Adipocyte (in vitro differentiated cells): ENCODE measurements at regions not wholly inside any gene's neighbourhood (a gene's known extent, or its start where the extent isn't known, plus 50 kb on each side); places are given as distances from the start of the nearest gene placed in this dataset.

Experiments
- DNase-seq: peaks from one replicate; pipeline ENCODE4 v3.0.0-alpha.2; 2015; ENCODE audit warnings: low read depth
- H3K27me3 ChIP-seq: replicated peaks from 2 replicates; pipeline ENCODE4 v1.7.0; 2013; ENCODE audit warnings: mild to moderate bottlenecking, low read length, moderate library complexity; ENCODE audit not compliant: control insufficient read depth, insufficient read depth
- H3K36me3 ChIP-seq: 2 replicates; pipeline ENCODE4 v1.7.0; 2013; ENCODE audit warnings: low read length, mild to moderate bottlenecking, moderate library complexity; ENCODE audit not compliant: control insufficient read depth, insufficient read depth, severe bottlenecking
- H3K4me1 ChIP-seq: 2 replicates; pipeline ENCODE4 v1.7.0; 2013; ENCODE audit warnings: mild to moderate bottlenecking, low read length, moderate library complexity; ENCODE audit not compliant: control insufficient read depth, insufficient read depth
- H3K4me3 ChIP-seq: 2 replicates; pipeline ENCODE4 v1.7.0; 2013; ENCODE audit warnings: mild to moderate bottlenecking, low read length, moderate library complexity
- H3K9ac ChIP-seq: 2 replicates; pipeline ENCODE4 v1.7.0; 2013; ENCODE audit warnings: mild to moderate bottlenecking, low read length, moderate library complexity
- H3K9me3 ChIP-seq: 2 replicates; pipeline ENCODE4 v1.7.0; 2013; ENCODE audit warnings: mild to moderate bottlenecking, low read length, moderate library complexity; ENCODE audit not compliant: control insufficient read depth

DNA sequence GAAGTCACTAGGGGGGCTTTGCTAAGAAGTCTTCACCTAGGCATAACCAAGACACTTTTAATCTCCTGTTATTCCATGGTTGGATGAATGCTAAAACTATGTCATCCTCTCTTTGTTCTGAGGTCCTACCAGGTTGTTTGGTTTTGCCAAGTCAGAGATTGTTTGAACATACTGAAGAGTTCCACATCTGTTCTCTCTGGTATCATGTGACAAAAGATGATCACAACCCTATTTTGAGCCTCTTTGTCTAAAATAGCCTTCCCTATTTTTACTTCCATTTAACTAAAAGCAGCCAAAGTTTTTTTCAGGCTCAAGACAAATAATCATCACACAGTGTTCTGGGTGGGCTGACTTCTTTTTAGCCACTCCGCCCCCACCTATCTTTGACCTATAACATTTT lies 218.4 kb upstream of the LMCD1 start:
- H3K4me1 ChIP-seq, result peaks cover 15% of the 10 kb centered on the region
- no peaks in the 10 kb centered on the region for H3K9me3 ChIP-seq
- no peak for DNase-seq
- H3K36me3 ChIP-seq, result no peaks in the 10 kb centered on the region
- H3K4me3 ChIP-seq, result no peak overlapping the region
- H3K9ac ChIP-seq, result no peak overlapping the region
- peaks cover 7% of the 10 kb centered on the region for H3K27me3 ChIP-seq

DNA sequence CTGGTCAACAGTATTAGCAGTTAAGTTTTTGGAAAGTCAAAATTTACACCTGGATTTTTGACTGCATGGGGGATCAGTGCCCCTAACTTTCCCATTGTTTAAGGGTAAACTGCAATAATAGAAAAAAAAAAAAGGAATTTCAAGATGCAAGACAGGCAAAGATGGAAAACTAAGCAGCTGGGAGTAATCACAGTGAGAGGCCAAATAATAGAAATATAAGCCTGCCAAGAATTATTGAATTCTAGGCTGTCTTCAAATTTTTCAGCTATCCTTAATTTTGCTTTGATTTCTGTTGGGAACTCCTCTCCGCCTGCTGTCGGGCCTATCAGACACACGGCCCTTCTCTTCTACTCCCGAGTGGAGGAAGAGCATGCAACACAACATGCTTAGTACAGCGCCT lies 215.5 kb upstream of the LMCD1 start:
- no peak for DNase-seq

DNA sequence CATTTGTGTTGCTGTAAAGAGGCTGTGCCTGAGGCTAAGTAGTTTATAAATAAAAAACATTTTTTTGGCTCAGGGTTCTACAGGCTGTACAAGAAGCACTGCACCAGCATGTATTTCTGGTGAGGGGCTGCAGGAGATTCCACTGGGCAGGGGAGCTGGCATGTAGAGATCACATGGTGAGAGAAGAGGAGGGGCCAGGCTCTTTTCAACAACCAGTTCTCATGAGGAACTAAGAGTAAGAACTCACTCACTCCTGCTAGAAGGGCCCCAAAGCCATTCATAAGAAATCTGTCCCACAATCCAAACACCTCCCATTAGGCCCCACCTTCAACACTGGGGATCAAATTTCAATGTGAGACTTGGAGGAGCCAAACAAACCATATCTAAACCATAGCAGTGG lies 214.9 kb upstream of the LMCD1 start:
- H3K36me3 ChIP-seq, result no peaks in the 10 kb centered on the region
- no peaks in the 10 kb centered on the region for H3K27me3 ChIP-seq
- H3K4me3 ChIP-seq, result no peak overlapping the region
- H3K9me3 ChIP-seq, result no peaks in the 10 kb centered on the region
- no peak overlapping the region for H3K9ac ChIP-seq
- H3K4me1 ChIP-seq, result peaks cover 15% of the 10 kb centered on the region
- no peak for DNase-seq

More for the DNA sequence above, 215.5 kb upstream of the LMCD1 start:
- H3K9me3 ChIP-seq, result no peaks in the 10 kb centered on the region
- H3K4me3 ChIP-seq, result no peak overlapping the region
- H3K9ac ChIP-seq, result no peak overlapping the region
- no peaks in the 10 kb centered on the region for H3K27me3 ChIP-seq
- peaks cover 15% of the 10 kb centered on the region for H3K4me1 ChIP-seq
- no peaks in the 10 kb centered on the region for H3K36me3 ChIP-seq

DNA sequence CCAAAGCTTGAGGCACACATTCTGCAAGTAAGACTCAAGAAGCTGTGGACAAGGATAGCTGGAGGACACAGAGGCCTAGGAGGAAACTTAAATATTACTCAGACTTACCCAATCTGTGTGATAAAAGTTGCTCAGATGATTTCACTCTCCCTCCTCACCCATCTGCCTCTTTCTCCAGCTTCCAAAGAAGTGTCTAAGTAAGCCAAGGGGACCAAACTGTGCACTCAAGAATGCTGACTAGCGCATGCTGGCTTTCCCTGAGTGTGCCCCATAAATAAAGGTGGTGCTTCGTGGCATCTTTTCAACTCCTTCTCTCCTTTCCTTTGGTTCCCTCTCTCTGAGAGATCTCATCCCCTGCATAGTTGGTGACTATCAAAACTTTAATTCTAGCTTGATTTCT lies 211.0 kb upstream of the LMCD1 start:
- H3K4me3 ChIP-seq, result no peak overlapping the region
- H3K36me3 ChIP-seq, result no peaks in the 10 kb centered on the region
- H3K9me3 ChIP-seq, result no peaks in the 10 kb centered on the region
- no peak for DNase-seq
- no peak overlapping the region for H3K9ac ChIP-seq
- H3K27me3 ChIP-seq, result no peaks in the 10 kb centered on the region
- H3K4me1 ChIP-seq, result no peaks in the 10 kb centered on the region

- Histone ChIP-seq H3K9me3 (no peaks in the 10 kb centered on the region), H3K27me3 (no peaks in the 10 kb centered on the region), H3K4me1 (no peaks in the 10 kb centered on the region), H3K4me3 (no peak overlapping the region), H3K36me3 (no peaks in the 10 kb centered on the region), H3K9ac (no peak overlapping the region)
- DNase-seq, result no peak
These were observed 205.2 kb upstream of the LMCD1 start for GRCh38 chr3:8296461-8296860.

GRCh38 chr3:8298021-8298954 lies 203.3 kb upstream of the LMCD1 start:
- Histone ChIP-seq H3K4me1 (no peaks in the 10 kb centered on the region), H3K27me3 (no peaks in the 10 kb centered on the region), H3K4me3 (no peak overlapping the region), H3K9me3 (no peaks in the 10 kb centered on the region), H3K36me3 (no peaks in the 10 kb centered on the region), H3K9ac (no peak overlapping the region)
- no peak for DNase-seq

DNA sequence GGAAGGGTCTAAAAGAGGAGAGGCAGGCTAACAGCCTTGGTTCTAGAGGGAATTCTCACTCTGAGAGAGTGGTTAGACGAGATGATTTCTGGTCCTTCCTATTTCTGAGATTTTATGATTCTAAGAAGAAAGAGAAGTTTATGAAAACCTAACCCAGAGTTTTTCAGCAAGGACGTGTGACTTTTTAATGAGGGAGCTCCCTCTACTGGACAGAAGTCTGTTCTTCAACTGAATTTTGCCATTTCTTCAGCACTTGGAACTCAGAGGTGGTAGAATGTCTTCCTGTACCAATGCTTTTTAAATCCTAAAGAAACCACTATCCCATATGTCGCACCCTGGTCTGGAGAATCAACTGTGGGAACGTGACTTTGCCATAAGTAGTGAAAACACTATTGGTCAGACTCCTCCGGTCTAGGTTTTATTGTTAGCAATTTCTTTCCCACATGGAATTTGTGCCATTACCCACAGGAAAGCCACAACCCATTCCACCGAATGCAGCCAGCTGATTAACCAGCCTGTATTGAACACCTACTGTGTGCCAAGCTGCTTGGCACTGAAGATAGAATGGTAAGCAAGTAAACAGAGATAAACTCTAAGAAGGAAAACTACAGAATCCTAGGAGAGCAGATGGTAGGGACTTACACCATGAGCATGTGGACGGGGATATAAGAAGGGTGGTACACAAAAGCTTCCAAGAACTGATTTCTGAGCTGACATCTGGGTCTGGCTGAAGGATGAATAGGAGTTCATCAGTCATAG lies 199.5 kb upstream of the LMCD1 start:
- H3K36me3 ChIP-seq, result no peaks in the 10 kb centered on the region
- H3K4me3 ChIP-seq, result no peak overlapping the region
- H3K27me3 ChIP-seq, result no peaks in the 10 kb centered on the region
- no peak overlapping the region for H3K9ac ChIP-seq
- no peaks in the 10 kb centered on the region for H3K9me3 ChIP-seq
- peak; percentile 82 for DNase-seq
- H3K4me1 ChIP-seq, result no peaks in the 10 kb centered on the region

- no peak for DNase-seq
- H3K27me3 ChIP-seq, result no peaks in the 10 kb centered on the region
- no peak overlapping the region for H3K9ac ChIP-seq
- no peak overlapping the region for H3K4me3 ChIP-seq
- no peaks in the 10 kb centered on the region for H3K9me3 ChIP-seq
- H3K4me1 ChIP-seq, result no peaks in the 10 kb centered on the region
- H3K36me3 ChIP-seq, result no peaks in the 10 kb centered on the region
These were observed 198.2 kb upstream of the LMCD1 start for GRCh38 chr3:8303466-8303865.

DNA sequence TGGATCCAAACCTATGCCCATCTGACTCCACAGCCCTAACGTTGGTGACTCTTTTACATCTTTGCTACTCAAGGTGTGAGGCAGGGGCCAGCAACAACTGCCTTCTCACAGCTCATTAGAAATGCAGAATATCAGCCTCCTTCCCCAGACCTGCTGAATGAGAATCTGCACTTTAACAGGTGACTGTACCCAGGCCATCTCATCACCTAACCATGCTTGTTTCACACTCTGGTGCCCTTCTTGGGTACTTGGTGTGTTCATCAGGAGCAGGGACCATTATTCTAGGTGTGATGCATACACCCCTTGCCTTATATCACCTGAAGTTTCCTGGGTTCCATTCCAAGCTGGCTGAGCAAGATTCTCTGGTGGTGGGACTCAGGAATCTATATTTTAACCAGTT lies 196.3 kb upstream of the LMCD1 start:
- no peak for DNase-seq
- no peak overlapping the region for H3K9ac ChIP-seq
- no peak overlapping the region for H3K4me3 ChIP-seq
- H3K4me1 ChIP-seq, result no peaks in the 10 kb centered on the region
- peaks cover 5% of the 10 kb centered on the region for H3K9me3 ChIP-seq
- no peaks in the 10 kb centered on the region for H3K27me3 ChIP-seq
- no peaks in the 10 kb centered on the region for H3K36me3 ChIP-seq

DNA sequence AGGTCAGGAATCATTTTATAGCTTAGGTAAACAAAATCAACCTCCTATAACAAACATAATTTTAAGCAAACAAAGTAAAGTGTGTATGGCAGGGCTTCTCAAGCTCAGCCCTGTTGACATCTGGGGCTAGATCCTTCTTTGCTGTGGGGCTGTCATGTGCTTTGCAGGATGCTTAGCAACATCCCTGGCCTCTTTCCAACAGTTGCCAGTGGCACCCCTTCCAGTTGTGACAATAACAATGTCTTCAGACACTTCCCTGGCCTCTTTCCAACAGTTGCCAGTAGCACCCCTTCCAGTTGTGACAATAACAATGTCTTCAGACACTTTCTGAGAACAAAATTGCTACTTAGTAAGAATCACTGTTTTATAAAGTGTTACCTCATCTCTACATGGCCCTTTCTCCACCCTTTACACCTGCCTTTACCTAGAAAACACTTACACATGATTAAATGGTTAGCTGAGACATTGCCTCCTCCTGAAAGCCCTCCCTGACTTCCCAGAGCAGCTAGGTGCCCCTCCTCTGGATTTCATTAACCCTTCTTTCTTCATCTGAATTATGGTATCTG lies 194.0 kb upstream of the LMCD1 start:
- Histone ChIP-seq H3K36me3 (no peaks in the 10 kb centered on the region), H3K9ac (no peak overlapping the region), H3K4me1 (no peaks in the 10 kb centered on the region), H3K9me3 (peaks cover 5% of the 10 kb centered on the region), H3K27me3 (no peaks in the 10 kb centered on the region), H3K4me3 (no peak overlapping the region)
- DNase-seq, result no peak

DNA sequence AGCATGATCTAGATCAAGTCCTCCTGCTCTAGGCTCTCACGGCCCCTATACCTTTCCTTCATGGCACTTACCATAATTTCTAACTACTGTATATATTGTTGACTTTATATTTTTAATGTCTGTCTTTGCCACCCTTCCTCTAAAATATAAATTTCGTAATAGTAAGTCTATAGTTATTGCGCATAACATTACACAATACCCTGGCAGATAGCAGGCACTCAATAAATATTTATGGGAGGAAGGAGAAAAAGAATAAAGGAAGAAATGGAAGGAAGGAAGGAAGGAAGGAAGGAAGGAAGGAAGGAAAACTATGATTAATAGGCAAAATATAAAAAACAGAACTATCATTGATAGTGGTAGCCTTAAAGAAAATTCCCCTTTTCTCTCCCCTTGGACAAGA lies 190.3 kb upstream of the LMCD1 start:
- no peak for DNase-seq
- no peaks in the 10 kb centered on the region for H3K4me1 ChIP-seq
- H3K4me3 ChIP-seq, result no peak overlapping the region
- no peaks in the 10 kb centered on the region for H3K36me3 ChIP-seq
- peaks cover 5% of the 10 kb centered on the region for H3K9me3 ChIP-seq
- no peak overlapping the region for H3K9ac ChIP-seq
- no peaks in the 10 kb centered on the region for H3K27me3 ChIP-seq
